CD4-positive, alpha-beta T cell treated with Interferon gamma for 1 hour (primary cell): ENCODE measurements at regions not wholly inside any gene's neighbourhood (a gene's known extent, or its start where the extent isn't known, plus 50 kb on each side); places are given as distances from the start of the nearest gene placed in this dataset.
"Not testable (repeated sequence)": the region's sequence is repeated elsewhere in the genome, so short reads cannot be mapped to it uniquely, and the experiment has no call there.

Experiments
- DNase-seq: peaks from one replicate; pipeline ENCODE4 v3.0.0-alpha.2; 2020

GRCh38 chr15:98088307-98088945 lies 127.9 kb downstream of the ARRDC4 start:
- DNase-seq: not testable (repeated sequence)

DNA sequence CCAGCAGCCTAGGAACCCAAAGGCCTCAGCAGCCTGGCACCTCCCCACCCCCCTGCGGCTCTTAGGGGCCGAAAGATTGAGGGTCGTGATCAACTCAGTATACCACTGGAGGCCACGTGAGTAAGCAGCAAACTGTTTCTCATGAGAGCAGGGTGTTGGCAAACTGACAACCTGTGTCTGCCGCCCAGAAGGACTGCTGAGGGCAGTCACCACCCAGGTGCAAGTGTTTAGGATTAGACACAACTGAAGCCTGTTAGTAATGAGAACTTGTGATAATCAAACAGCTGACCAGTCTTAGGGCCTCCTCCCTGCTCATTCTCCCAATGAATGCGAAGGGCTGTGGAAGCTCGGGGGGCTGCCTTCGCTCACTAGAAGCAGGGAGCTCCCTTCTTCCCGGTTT lies 128.8 kb downstream of the ARRDC4 start:
- DNase-seq: not testable (repeated sequence)

DNA sequence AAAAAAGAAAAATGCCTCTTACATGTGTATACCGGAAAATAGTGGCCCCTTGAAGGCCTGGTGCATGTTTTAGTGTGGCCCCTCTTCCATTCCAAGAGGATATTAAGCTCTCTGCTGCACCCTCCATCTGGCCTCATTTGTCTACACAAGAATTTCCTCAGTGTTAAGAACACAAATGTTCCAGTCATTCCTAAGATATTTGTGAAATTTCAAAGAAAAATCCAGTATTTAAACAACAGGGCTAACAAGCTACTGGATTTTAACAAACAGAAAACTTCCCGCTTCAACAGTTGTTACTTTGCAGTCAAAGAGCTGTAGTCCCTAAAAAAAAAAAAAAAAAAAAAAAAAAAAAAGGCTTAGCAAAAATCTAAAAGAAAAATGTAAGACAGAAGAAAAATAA lies 137.5 kb downstream of the ARRDC4 start:
- not testable (repeated sequence) for DNase-seq

- DNase-seq: not testable (repeated sequence)
These were observed 140.1 kb downstream of the ARRDC4 start for GRCh38 chr15:98100606-98101005.

DNA sequence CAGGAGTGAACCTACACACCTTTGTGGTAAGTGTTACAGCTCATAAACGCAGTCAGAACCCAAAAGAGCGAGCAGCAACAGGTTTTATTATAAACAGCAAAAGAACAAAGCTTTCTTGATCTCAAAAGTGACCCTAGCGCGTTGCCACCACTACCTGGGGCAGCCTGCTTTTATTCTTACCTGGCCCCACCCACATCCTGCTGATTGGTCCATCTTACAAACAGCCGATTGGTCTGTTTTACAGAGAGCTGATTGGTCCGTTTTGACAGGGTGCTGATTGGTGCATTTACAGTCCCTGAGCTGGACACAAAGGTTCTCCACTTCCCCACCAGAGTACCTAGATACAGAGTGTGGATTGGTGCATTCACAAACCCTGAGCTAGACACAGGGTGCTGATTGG lies 143.1 kb downstream of the ARRDC4 start:
- DNase-seq: no peak

DNA sequence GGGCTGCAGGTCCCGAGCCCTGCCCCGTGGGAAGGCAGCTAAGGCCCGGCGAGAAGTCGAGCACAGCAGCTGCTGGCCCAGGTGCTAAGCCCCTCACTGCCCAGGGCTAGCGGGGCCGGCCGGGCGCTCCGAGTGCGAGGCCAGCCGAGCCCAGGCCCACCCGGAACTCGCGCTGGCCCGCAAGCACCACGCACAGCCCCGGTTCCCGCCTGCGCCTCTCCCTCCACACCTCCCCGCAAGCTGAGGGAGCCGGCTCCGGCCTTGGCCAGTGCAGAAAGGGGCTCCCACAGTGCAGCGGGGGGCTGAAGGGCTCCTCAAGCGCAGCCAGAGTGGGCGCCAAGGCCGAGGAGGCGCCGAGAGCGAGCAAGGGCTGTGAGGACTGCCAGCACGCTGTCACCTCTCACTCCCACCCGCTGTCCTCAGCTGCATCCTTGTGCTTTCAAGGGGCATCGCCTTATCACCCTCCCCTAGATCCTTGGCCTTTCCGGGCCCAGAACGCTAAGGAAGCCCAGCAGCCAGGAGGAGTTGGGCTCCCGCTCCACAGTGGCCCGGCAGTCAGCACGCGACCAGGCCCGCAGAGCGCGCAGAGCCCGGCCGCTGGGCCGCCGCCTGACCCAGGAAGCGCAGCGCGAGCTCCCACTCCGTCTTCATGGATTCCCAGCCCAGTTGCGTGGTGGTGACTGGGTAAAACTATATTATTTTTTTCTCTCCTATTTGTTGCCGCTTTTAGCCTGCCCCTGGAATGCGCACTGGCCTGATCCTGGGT lies 144.1 kb downstream of the ARRDC4 start:
- DNase-seq: not testable (repeated sequence)

DNA sequence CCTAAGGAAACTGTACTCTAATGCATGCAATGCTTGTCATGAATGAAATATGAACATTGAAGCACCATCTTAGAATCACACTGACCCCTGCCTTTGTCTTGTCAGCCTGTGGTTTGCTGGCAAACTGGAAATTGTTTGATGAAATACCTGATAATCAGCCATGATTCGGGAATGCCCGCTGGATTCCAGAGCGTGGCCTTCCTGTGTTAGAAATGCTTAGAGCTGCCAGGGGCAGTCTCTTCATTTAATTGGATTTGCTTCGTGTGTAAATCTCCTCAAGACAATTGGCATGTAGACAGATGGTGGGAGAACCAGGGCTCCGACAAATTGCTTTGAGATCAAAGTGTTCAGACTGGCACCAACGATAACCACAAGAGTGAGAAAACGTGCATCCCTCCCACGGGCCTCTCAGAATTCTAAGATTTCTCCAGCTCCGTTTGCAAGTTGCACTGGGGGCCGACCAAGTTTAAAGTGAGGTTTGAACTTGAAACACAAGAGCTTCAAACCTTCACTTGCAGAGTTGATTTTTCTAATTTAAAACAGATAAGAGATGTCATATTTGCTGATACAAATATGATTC lies 146.2 kb downstream of the ARRDC4 start:
- not testable (repeated sequence) for DNase-seq

DNA sequence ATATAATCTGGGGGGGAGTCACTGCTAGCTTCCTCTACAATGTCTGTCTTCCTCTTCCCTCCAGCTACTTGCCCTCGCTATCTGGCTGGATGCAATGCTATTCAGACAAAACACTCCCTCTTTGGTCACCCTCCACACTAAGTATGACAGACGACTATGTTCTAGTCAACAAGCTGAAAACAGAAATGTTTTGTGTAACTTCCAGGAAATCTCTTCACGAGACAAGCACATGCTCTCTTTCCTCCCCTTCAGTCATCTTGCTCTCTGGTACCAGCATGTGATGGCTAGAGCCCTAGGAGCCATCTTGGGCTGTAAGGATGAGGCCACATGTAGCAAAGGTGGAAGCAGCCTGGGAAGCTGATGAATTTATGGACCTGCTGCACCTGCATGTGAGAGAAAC lies 151.3 kb downstream of the ARRDC4 start:
- no peak for DNase-seq

- DNase-seq: no peak
These were observed 152.8 kb downstream of the ARRDC4 start for GRCh38 chr15:98113327-98113726.

- DNase-seq: no peak
These were observed 160.1 kb downstream of the ARRDC4 start for GRCh38 chr15:98120561-98120960.

GRCh38 chr15:98121536-98121935 lies 161.0 kb downstream of the ARRDC4 start:
- no peak for DNase-seq

- DNase-seq: no peak
These were observed 161.5 kb downstream of the ARRDC4 start for GRCh38 chr15:98121957-98122356.

DNA sequence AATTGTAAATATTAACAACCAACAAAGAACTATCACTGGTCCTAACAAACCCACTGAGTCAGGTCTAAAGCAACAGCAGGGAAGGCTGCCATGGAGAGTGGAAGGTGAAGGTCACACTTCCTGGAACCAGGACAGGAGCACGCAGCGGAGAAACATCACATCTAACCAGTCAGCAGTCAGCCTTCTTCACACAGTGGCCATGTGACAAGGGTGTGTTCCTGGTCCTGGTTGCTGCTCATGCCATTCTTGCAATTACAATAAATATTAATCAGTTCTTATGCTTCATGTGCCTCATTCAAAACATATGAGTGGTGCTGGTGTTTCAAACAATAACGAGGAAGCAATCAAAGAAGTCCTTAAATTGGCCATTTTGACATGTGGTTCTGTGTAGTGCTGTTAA lies 162.8 kb downstream of the ARRDC4 start:
- DNase-seq: no peak

GRCh38 chr15:98123834-98124233 lies 163.3 kb downstream of the ARRDC4 start:
- DNase-seq: no peak

- no peak for DNase-seq
These were observed 164.1 kb downstream of the ARRDC4 start for GRCh38 chr15:98124581-98124980.

DNA sequence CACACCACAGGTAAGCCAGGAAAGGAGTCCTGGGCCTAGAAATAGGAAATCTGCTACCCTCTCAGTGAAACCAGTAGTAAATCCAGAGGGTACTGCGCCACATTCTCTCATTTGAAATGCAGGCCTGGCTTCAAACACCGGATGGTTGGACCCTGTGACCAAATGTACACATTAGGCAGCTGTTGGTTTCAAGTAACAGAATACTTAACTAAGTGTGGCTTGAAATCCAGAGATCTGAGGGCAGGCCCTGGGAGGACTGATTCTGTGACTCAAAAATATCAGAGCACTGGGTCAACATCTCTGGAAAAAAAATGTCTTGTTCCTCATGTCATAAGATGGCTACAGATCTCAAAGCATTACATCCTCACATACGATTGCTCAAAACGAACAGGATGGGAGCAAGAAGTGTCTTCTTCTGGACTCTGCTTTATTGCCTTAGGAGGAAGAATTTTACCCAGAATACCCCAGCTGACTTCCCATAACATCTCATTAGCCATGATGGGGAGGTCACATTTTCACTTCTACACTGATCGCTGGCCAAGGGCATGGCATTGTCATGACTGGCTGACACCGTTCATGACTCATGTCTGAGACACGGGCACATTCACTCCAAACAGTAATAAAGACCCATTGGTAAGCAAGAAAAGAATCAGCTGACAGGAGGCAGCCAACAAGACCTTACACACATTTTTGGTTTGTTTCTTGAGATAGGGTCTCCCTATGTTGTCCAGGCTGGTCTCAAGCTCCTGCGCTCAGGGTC lies 166.0 kb downstream of the ARRDC4 start:
- DNase-seq: no peak

- DNase-seq: no peak
These were observed 167.1 kb downstream of the ARRDC4 start for GRCh38 chr15:98127586-98127985.

DNA sequence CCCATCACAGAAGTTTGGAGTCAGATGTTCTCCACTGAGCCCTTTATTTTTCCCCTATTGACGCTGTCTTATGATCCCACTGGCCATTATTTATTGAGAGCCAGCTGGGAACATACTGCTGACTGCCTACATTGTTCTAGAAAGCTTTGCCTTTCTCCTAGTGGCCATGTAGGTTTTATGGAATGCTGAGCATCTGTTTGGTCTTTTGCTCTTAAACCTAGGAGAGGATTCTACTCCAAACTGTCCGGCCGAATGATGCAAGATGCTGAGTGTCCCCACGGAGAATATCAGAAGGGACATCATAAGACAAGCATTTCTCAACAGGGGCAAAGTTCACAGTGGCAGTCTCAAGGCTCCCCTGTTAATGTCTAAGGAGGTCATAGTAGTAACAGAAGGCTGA lies 171.4 kb downstream of the ARRDC4 start:
- no peak for DNase-seq

GRCh38 chr15:98134905-98135304 lies 174.4 kb downstream of the ARRDC4 start:
- DNase-seq: no peak

GRCh38 chr15:98138910-98139309 lies 178.4 kb downstream of the ARRDC4 start:
- DNase-seq: no peak

GRCh38 chr15:98139337-98139736 lies 178.8 kb downstream of the ARRDC4 start:
- DNase-seq: no peak

GRCh38 chr15:98142572-98142971 lies 182.1 kb downstream of the ARRDC4 start:
- no peak for DNase-seq

DNA sequence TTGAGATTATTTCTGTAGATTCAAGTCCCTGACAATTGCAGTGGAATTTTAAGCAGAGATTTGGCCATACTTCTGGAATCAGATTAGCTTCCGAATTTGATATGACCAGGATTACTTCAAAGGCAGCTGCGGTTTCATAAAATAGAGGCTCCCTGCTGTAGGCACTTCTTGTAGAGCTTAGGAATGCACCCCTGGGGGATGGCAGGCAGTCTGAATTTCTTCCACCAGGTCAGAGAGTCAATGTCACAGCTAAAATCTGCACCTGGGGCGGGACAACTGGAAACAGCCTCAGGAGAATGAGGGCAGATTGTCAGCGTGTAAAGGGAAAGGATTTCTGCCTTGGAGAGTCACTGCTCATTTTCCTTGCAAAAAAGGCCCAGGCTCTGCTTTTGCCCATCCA lies 182.6 kb downstream of the ARRDC4 start:
- DNase-seq: no peak

DNA sequence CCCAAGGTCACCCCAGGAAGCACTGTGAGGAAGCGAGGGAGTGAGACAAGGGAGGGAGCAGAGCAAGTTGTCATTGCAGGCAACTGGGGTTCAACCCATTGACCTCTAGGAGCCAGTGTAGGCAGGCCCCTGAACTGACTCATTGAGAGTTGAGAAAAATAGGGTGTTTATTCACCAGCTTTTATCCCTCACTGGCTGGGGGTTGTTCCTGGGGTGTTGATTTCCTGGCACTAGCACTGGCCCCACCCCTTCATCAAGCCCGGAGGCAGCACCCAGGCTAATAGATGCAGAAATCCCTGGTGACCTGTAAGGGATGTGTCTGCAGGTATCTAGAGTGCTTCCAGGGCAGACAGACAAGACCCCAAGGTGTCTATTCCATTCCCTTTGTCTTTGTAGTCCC lies 183.9 kb downstream of the ARRDC4 start:
- DNase-seq: no peak
